GM12878 (cell line): ENCODE measurements at regions not wholly inside any gene's neighbourhood (a gene's known extent, or its start where the extent isn't known, plus 50 kb on each side); places are given as distances from the start of the nearest gene placed in this dataset.

ENCODE experiments used
- ATAC-seq: fragments of 200-7000 bp; cut with Tn5 transposase; 3 replicates; pipeline ENCODE4 v1.9.1; 2020; ENCODE audit warnings: mild to moderate bottlenecking, moderate library complexity
- BruUV-seq: library from RNA; stranded (reverse); fragments of 400-500 nt; replicated peaks from 2 replicates; lab custom pipeline; 2021; lab: Mats Ljungman, UMichigan
- CTCF ChIA-PET: fragments of 300-600 bp; sonication (Branson Sonifier 250); formaldehyde crosslinking; extraction: SDS; loops from one replicate; lab custom pipeline; 2021; ENCODE audit warnings: inconsistent platforms; lab: Yijun Ruan, JAX
- POLR2A ChIA-PET: fragments of 350-600 bp; formaldehyde crosslinking; extraction: SDS; loops from one replicate; lab custom pipeline; 2021; ENCODE audit warnings: inconsistent platforms; lab: Charles Lee
- RAD21 ChIA-PET: fragments of 300-600 bp; sonication (Branson Sonifier 250); formaldehyde crosslinking; loops from one replicate; lab custom pipeline; 2023; ENCODE audit warnings: antibody characterized with exemption; ENCODE audit not compliant: unreplicated experiment; lab: Charles Lee
- SMC1A ChIA-PET: fragments of 300-600 bp; sonication (Branson Sonifier 250); formaldehyde crosslinking; loops from one replicate; lab custom pipeline; 2023; ENCODE audit not compliant: unreplicated experiment, uncharacterized antibody; lab: Charles Lee
- DNase-seq: peaks from one replicate; pipeline ENCODE4 v3.0.0-alpha.2; 2011; ENCODE audit warnings: low read depth, low spot score
- FAIRE-seq: peaks from 3 replicates; lab custom pipeline; 2011; peaks lifted over from hg19 to GRCh38; lab: Jason Lieb, UNC
- H2AFZ ChIP-seq: 2 replicates; pipeline ENCODE4 v1.6.0; 2011; ENCODE audit warnings: low read depth, low read length, control low read depth; ENCODE audit not compliant: control insufficient read depth
- H3K27ac ChIP-seq: 2 replicates; pipeline ENCODE4 v1.5.1; 2011; ENCODE audit warnings: control low read depth; ENCODE audit not compliant: control insufficient read depth, insufficient read depth
- H3K27me3 ChIP-seq, 2 experiments: replicated peaks in 1 of 2; 2 replicates each; pipeline versions ENCODE4 v1.6.0 to v1.6.1; 2011; ENCODE audit warnings: low read length in 1 of 2; ENCODE audit not compliant: control insufficient read depth in 2 of 2, insufficient read depth in 2 of 2
- H3K36me3 ChIP-seq, 2 experiments: 2 replicates each; pipeline ENCODE4 v1.5.1; 2011; ENCODE audit warnings: low read length in 1 of 2; ENCODE audit not compliant: control insufficient read depth in 2 of 2, insufficient read depth in 2 of 2
- H3K4me1 ChIP-seq: 2 replicates; pipeline ENCODE4 v1.6.1; 2011; ENCODE audit warnings: mild to moderate bottlenecking, low read length, moderate library complexity, mixed read lengths; ENCODE audit not compliant: control insufficient read depth, insufficient read depth
- H3K4me2 ChIP-seq: 2 replicates; pipeline ENCODE4 v1.6.0; 2011; ENCODE audit warnings: control low read depth; ENCODE audit not compliant: control insufficient read depth, insufficient read depth
- H3K4me3 ChIP-seq: fragments of 200-600 bp; sonication (generic); 2 replicates; pipeline ENCODE4 v1.5.1; 2016
- H3K79me2 ChIP-seq: 2 replicates; pipeline ENCODE4 v1.6.0; 2011; ENCODE audit warnings: low read length; ENCODE audit not compliant: control insufficient read depth, insufficient read depth
- H3K9ac ChIP-seq: 2 replicates; pipeline ENCODE4 v1.8.0; 2011; ENCODE audit warnings: low read length, control low read depth, mixed read lengths; ENCODE audit not compliant: control insufficient read depth, insufficient read depth
- H3K9me3 ChIP-seq: replicated peaks from 3 replicates; pipeline ENCODE4 v1.5.1; 2011; ENCODE audit warnings: mild to moderate bottlenecking, low read length; ENCODE audit not compliant: control insufficient read depth, insufficient read depth
- H4K20me1 ChIP-seq: 2 replicates; pipeline ENCODE4 v1.6.0; 2011; ENCODE audit not compliant: control insufficient read depth, insufficient read depth
- ASH2L ChIP-seq: fragments of 300-600, 200-600 bp; sonication (generic); IDR thresholded peaks from 2 replicates; pipeline ENCODE4 v1.6.1; 2017; ENCODE audit warnings: low read depth, mild to moderate bottlenecking, borderline replicate concordance
- KDM1A ChIP-seq: fragments of 200-600 bp; sonication (generic); IDR thresholded peaks from 2 replicates; pipeline ENCODE4 v1.6.1; 2016; ENCODE audit warnings: borderline replicate concordance
- NFYB ChIP-seq: IDR thresholded peaks from 2 replicates; pipeline ENCODE4 v1.6.1; 2011; ENCODE audit warnings: low read depth, mild to moderate bottlenecking, low read length, improper control_type of control experiment, moderate library complexity; ENCODE audit not compliant: insufficient read depth
- NR2C1 ChIP-seq: fragments of 450-650 bp; IDR thresholded peaks from 2 replicates; pipeline ENCODE4 v1.6.1; 2017; ENCODE audit warnings: antibody characterized with exemption, mild to moderate bottlenecking, moderate library complexity
- PAX5 ChIP-seq: IDR thresholded peaks from 2 replicates; pipeline ENCODE4 v1.6.1; 2011; ENCODE audit warnings: low read depth, low read length, borderline replicate concordance
- PAX8 ChIP-seq: fragments of 450-650 bp; IDR thresholded peaks from 2 replicates; pipeline ENCODE4 v1.6.1; 2017; ENCODE audit warnings: mild to moderate bottlenecking, moderate library complexity
- RFX5 ChIP-seq: IDR thresholded peaks from 2 replicates; pipeline ENCODE4 v1.6.1; 2011; ENCODE audit warnings: low read depth, low read length, improper control_type of control experiment
- SREBF1 ChIP-seq: IDR thresholded peaks from 2 replicates; pipeline ENCODE4 v1.6.1; 2012; ENCODE audit warnings: mild to moderate bottlenecking, low read length
- ZNF274 ChIP-seq: IDR thresholded peaks from one replicate; pipeline ENCODE4 v1.8.0; 2011; ENCODE audit not compliant: insufficient read length, insufficient read depth
- WGBS: methylation state at CpG from one replicate; pipeline ENCODE4 v1.1.6; 2016; ENCODE audit warnings: low lambda C conversion rate; ENCODE audit not compliant: insufficient replicate concordance, insufficient coverage; ENCODE audit errors: missing lambda C conversion rate; 5-methylcytosine and 5-hydroxymethylcytosine counted together
- in situ Hi-C: fragments of 300-500 bp; cut with MboI; formaldehyde crosslinking; loops from 9 replicates; pipeline ENCODE4 v1.14.3; 2018; ENCODE audit warnings: mixed read lengths
- intact Hi-C: fragments of 100-400 bp; cut with micrococcal nuclease; formaldehyde crosslinking; loops from one replicate; pipeline ENCODE4 v1.14.2; 2022; ENCODE audit not compliant: unreplicated experiment
- TF ChIP-seq, protein P1 (sequence below): fragments of 450-650 bp; formaldehyde crosslinking; IDR thresholded peaks from 2 replicates; pipeline ENCODE4 v1.4.0; 2020; ENCODE audit warnings: mild to moderate bottlenecking, moderate library complexity
- TF ChIP-seq, protein P2 (sequence below): IDR thresholded peaks from 2 replicates; pipeline ENCODE4 v1.6.1; 2011; ENCODE audit warnings: low read depth, mild to moderate bottlenecking, low read length, moderate library complexity, borderline replicate concordance; ENCODE audit errors: extremely low read depth
- TF ChIP-seq, protein P3 (sequence below): fragments of 450-650 bp; IDR thresholded peaks from 2 replicates; pipeline ENCODE4 v1.6.1; 2016; ENCODE audit warnings: mild to moderate bottlenecking

DNA sequence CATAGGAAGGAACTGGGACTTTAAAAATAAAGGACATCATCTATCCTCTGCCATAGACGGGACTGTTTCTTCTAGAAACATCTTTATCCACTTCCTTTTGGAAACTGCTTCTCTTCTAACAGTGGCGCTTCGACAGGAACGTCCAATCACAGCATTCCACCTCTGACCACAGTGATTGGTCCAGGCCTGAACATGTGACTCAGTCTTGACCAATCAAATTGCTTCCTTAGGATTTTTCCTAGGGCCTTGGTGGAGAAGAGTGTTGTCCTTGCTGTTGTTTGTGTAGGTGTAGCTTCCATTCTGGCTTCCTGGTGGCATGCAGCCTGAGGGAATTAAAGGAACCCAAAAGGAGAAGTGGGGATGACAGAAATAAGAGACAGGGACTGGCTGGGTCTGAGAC is 182.4 kb upstream of the TBX3 start:
- Histone ChIP-seq H3K4me2 (no peak overlapping the region), H4K20me1 (no peaks in the 10 kb centered on the region), H2AFZ (no peak overlapping the region), H3K4me1 (no peaks in the 10 kb centered on the region), H3K4me3 (no peak overlapping the region), H3K9ac (no peak overlapping the region), H3K36me3 (no peaks in the 10 kb centered on the region), H3K27me3 (no peaks in the 10 kb centered on the region), H3K27ac (no peak overlapping the region), H3K79me2 (no peaks in the 10 kb centered on the region), H3K9me3 (no peaks in the 10 kb centered on the region)
- ATAC-seq (no peak), FAIRE-seq (no peak), DNase-seq (no peak)
- BruUV-seq = no TSS peak
- WGBS = 68% methylated on average over 4 of the region's 4 CpGs
- intact Hi-C loops = no loop called here
- SMC1A ChIA-PET = no interaction called here
- RAD21 ChIA-PET = no interaction called here
- POLR2A ChIA-PET = no interaction called here
- TF ChIP-seq SREBF1 (no peak), NFYB (peak; percentile 54; the same call in 1 of the 2 replicates)
- CTCF ChIA-PET = no interaction called here
- in situ Hi-C loops = no loop called here

DNA sequence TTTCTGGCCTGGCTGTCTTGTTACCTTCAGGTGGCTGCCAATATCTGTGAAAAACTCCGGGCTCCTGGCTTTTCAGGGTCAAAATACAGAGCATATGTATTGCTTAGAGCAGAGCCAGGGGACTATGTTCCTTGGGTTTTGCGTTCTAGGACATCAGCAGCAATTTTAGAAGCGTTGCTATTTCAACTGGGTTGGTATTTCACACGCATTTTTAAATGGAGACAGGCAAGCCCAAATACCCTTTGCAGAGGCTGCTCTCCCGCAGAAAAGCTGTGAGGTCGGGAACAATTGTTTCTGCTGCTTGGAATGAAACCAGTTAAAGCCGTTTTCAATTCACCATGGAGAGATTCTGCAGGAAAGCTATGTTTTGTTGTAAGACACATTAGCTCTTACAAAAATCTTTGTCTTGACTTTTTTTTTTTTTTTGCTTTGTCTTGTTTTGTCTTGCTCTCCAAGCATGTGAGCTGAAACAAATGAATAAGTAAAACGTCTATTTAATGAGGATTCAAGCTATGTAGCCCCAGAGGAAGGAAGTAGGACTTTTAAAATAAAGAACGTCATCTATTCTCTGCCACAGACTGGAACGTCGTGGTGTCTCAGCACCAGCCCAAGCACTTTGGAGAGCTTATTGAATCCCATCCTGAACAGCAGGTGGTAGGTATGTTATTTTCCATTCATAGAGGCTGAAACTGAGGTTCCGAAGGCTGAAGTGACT is 181.0 kb upstream of the TBX3 start:
- BruUV-seq = no TSS peak
- no peak overlapping the region for H3K4me2 ChIP-seq
- no peak overlapping the region for H3K27ac ChIP-seq
- RAD21 ChIA-PET = no interaction called here
- CTCF ChIA-PET = interaction anchor here (0.6 kb wide), 2 partner anchors 11 to 660 kb away, joined by 3 to 4 read pairs; no protein-coding TSS in a partner anchor
- SMC1A ChIA-PET = interaction anchor here (1.4 kb wide), 1 partner anchor 74 kb away, joined by 4 read pairs; no protein-coding TSS in a partner anchor
- H3K9ac ChIP-seq = no peak overlapping the region
- no peaks in the 10 kb centered on the region for H4K20me1 ChIP-seq
- in situ Hi-C loops (no loop called here), intact Hi-C loops (no loop called here)
- H3K4me1 ChIP-seq = no peaks in the 10 kb centered on the region
- no peak overlapping the region for H2AFZ ChIP-seq
- H3K27me3 ChIP-seq = no peaks in the 10 kb centered on the region
- DNase-seq (no peak), FAIRE-seq (no peak), ATAC-seq (no peak)
- H3K4me3 ChIP-seq = no peak overlapping the region
- H3K79me2 ChIP-seq = no peaks in the 10 kb centered on the region
- no peaks in the 10 kb centered on the region for H3K36me3 ChIP-seq
- WGBS = 17% methylated on average over 11 of the region's 12 CpGs
- POLR2A ChIA-PET = interaction anchor here (0.6 kb wide), 1 partner anchor 156 kb away, joined by 3 read pairs; no protein-coding TSS in a partner anchor
- no peaks in the 10 kb centered on the region for H3K9me3 ChIP-seq
- TF ChIP-seq, protein P1, sequence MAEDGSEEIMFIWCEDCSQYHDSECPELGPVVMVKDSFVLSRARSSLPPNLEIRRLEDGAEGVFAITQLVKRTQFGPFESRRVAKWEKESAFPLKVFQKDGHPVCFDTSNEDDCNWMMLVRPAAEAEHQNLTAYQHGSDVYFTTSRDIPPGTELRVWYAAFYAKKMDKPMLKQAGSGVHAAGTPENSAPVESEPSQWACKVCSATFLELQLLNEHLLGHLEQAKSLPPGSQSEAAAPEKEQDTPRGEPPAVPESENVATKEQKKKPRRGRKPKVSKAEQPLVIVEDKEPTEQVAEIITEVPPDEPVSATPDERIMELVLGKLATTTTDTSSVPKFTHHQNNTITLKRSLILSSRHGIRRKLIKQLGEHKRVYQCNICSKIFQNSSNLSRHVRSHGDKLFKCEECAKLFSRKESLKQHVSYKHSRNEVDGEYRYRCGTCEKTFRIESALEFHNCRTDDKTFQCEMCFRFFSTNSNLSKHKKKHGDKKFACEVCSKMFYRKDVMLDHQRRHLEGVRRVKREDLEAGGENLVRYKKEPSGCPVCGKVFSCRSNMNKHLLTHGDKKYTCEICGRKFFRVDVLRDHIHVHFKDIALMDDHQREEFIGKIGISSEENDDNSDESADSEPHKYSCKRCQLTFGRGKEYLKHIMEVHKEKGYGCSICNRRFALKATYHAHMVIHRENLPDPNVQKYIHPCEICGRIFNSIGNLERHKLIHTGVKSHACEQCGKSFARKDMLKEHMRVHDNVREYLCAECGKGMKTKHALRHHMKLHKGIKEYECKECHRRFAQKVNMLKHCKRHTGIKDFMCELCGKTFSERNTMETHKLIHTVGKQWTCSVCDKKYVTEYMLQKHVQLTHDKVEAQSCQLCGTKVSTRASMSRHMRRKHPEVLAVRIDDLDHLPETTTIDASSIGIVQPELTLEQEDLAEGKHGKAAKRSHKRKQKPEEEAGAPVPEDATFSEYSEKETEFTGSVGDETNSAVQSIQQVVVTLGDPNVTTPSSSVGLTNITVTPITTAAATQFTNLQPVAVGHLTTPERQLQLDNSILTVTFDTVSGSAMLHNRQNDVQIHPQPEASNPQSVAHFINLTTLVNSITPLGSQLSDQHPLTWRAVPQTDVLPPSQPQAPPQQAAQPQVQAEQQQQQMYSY (CRISPR knock-in tag) = no peak
- TF ChIP-seq NR2C1 (no peak), KDM1A (no peak), PAX8 (no peak), ASH2L (no peak), RFX5 (no peak), PAX5 (no peak), ZNF274 (no peak)
- TF ChIP-seq, protein P2, sequence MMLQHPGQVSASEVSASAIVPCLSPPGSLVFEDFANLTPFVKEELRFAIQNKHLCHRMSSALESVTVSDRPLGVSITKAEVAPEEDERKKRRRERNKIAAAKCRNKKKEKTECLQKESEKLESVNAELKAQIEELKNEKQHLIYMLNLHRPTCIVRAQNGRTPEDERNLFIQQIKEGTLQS = no peak
- TF ChIP-seq, protein P3, sequence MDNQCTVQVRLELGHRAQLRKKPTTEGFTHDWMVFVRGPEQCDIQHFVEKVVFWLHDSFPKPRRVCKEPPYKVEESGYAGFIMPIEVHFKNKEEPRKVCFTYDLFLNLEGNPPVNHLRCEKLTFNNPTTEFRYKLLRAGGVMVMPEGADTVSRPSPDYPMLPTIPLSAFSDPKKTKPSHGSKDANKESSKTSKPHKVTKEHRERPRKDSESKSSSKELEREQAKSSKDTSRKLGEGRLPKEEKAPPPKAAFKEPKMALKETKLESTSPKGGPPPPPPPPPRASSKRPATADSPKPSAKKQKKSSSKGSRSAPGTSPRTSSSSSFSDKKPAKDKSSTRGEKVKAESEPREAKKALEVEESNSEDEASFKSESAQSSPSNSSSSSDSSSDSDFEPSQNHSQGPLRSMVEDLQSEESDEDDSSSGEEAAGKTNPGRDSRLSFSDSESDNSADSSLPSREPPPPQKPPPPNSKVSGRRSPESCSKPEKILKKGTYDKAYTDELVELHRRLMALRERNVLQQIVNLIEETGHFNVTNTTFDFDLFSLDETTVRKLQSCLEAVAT = no peak
